GM10266 (cell line): ENCODE measurements at regions not wholly inside any gene's neighbourhood (a gene's known extent, or its start where the extent isn't known, plus 50 kb on each side); places are given as distances from the start of the nearest gene placed in this dataset.

ENCODE experiments used
- DNase-seq: peaks from one replicate; pipeline ENCODE4 v3.0.0; 2012; ENCODE audit errors: extremely low spot score
- CTCF ChIP-seq: IDR thresholded peaks from 2 replicates; pipeline ENCODE4 v1.5.1; 2012; ENCODE audit warnings: mild to moderate bottlenecking, low read depth; ENCODE audit not compliant: control insufficient read depth, insufficient read depth; ENCODE audit errors: missing control alignments

GRCh38 chr1:57922130-57922529 lies 498.3 kb upstream of the DAB1 start:
- TF ChIP-seq CTCF: no peak
- DNase-seq: no peak

GRCh38 chr1:57916041-57916440 lies 492.2 kb upstream of the DAB1 start:
- DNase-seq: no peak
- TF ChIP-seq CTCF: no peak

- TF ChIP-seq CTCF: no peak
- DNase-seq: no peak
Observed at GRCh38 chr1:57911427-57911826, 487.6 kb upstream of the DAB1 start.

- TF ChIP-seq CTCF: no peak
- no peak for DNase-seq
Observed at GRCh38 chr1:57910782-57911181, 486.9 kb upstream of the DAB1 start.

GRCh38 chr1:57910305-57910704 lies 486.4 kb upstream of the DAB1 start:
- no peak for DNase-seq
- TF ChIP-seq CTCF: no peak

- no peak for TF ChIP-seq CTCF
- no peak for DNase-seq
Observed at GRCh38 chr1:57908147-57908890, 484.5 kb upstream of the DAB1 start.

GRCh38 chr1:57901208-57901919 lies 477.5 kb upstream of the DAB1 start:
- TF ChIP-seq CTCF: no peak
- no peak for DNase-seq
